Psoas muscle (tissue), 7 donors: ENCODE measurements at regions not wholly inside any gene's neighbourhood (a gene's known extent, or its start where the extent isn't known, plus 50 kb on each side); places are given as distances from the start of the nearest gene placed in this dataset.
"Not testable (repeated sequence)": the region's sequence is repeated elsewhere in the genome, so short reads cannot be mapped to it uniquely, and the experiment has no call there.

ENCODE experiments used
- ATAC-seq, 4 donors: fragments of 200-7000 bp; cut with Tn5 transposase; one replicate each; pipeline ENCODE4 v1.9.1; 2020; ENCODE audit warnings: moderate library complexity in 3 of 4, mild to moderate bottlenecking in 2 of 4
- DNase-seq, 2 donors: peaks; one replicate each; pipeline ENCODE4 v3.0.0-alpha.2; 2020
- H3K27ac ChIP-seq: fragments of 200-600 bp; one replicate; pipeline ENCODE4 v1.8.0; 2022
- H3K27me3 ChIP-seq, 3 donors: fragments of 200-600 bp in 1 of 3; one replicate each; pipeline versions ENCODE4 v1.6.1 to v1.8.0; 2013 to 2022; ENCODE audit warnings: low read length in 2 of 3, mild to moderate bottlenecking in 2 of 3, moderate library complexity in 1 of 3; ENCODE audit not compliant: insufficient read depth in 3 of 3
- H3K36me3 ChIP-seq, 2 donors: fragments of 200-600 bp in 1 of 2; one replicate each; pipeline versions ENCODE4 v1.6.1 to v1.8.0; 2013 to 2022; ENCODE audit warnings: low read depth in 1 of 2, mild to moderate bottlenecking in 1 of 2, moderate library complexity in 1 of 2; ENCODE audit not compliant: insufficient read depth in 1 of 2
- H3K4me1 ChIP-seq: fragments of 200-600 bp; one replicate; pipeline ENCODE4 v1.8.0; 2022
- H3K4me3 ChIP-seq: fragments of 200-600 bp; one replicate; pipeline ENCODE4 v1.8.0; 2022; ENCODE audit warnings: mild to moderate bottlenecking
- H3K9me3 ChIP-seq: fragments of 200-600 bp; one replicate; pipeline ENCODE4 v1.8.0; 2022
- WGBS, 3 donors: extraction: QIAGEN DNeasy Blood & Tissue Kit; methylation state at CpG; one replicate each; pipeline versions ENCODE4 v1.1.6 to v1.1.7; 2013; 5-methylcytosine and 5-hydroxymethylcytosine counted together
- intact Hi-C, 2 donors: fragments of 100-400 bp; cut with DNase I; formaldehyde crosslinking; loops; one replicate each; pipeline versions ENCODE4 v1.11.0 to v1.14.2; 2022
- TF ChIP-seq, protein P1 (sequence below): fragments of 200-600 bp; IDR thresholded peaks from one replicate; pipeline ENCODE4 v1.8.0; 2022; ENCODE audit warnings: antibody characterized with exemption
- donor health status: healthy with polysubstance abuse.
- donor health status: DM: no; HTN: no; CAD: no; lungs with moderate emphysema.
- donor health status: Bipolar disorder and iron deficiency.
- donor health status: healthy.
- donor health status: DM: yes; HTN: yes; CAD: no.
- donor health status: DM: no; HTN: no; CAD: no.
- donor health status: DM: yes; HTN: yes; CAD: no.

DNA sequence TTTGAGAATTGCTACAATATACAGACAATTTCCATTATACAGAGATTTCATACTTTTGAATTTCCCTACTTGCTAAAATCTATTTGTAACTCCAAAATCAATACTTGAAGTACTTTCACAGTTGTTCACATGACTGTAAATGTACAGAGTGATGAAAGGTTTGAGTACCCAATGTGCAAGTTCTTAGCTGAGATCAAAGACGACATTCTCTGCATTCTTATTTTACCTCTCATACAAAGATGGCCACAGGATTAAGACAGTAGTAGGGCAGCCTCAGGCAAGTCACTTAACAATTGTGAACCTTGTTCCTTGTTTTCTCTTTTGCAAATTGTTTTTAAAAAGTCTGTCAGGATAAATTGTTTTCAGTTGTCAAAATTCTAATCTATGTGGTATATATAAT, 255.9 kb upstream of the KITLG start:
- Histone ChIP-seq H3K36me3 (no peaks in the 10 kb centered on the region), H3K4me1 (no peaks in the 10 kb centered on the region), H3K27ac (no peak overlapping the region), H3K27me3 (peaks cover 0 to 4% (median 0%) of the 10 kb centered on the region in 3 donors), H3K9me3 (no peaks in the 10 kb centered on the region), H3K4me3 (no peak overlapping the region)
- TF ChIP-seq, protein P1, sequence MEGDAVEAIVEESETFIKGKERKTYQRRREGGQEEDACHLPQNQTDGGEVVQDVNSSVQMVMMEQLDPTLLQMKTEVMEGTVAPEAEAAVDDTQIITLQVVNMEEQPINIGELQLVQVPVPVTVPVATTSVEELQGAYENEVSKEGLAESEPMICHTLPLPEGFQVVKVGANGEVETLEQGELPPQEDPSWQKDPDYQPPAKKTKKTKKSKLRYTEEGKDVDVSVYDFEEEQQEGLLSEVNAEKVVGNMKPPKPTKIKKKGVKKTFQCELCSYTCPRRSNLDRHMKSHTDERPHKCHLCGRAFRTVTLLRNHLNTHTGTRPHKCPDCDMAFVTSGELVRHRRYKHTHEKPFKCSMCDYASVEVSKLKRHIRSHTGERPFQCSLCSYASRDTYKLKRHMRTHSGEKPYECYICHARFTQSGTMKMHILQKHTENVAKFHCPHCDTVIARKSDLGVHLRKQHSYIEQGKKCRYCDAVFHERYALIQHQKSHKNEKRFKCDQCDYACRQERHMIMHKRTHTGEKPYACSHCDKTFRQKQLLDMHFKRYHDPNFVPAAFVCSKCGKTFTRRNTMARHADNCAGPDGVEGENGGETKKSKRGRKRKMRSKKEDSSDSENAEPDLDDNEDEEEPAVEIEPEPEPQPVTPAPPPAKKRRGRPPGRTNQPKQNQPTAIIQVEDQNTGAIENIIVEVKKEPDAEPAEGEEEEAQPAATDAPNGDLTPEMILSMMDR: no peak
- intact Hi-C loops: no loop called here
- WGBS, 3 donors: 81 to 90% (median 85%) methylated on average over 1 of the region's 1 CpG
- no peak for DNase-seq
- ATAC-seq: no peak

DNA sequence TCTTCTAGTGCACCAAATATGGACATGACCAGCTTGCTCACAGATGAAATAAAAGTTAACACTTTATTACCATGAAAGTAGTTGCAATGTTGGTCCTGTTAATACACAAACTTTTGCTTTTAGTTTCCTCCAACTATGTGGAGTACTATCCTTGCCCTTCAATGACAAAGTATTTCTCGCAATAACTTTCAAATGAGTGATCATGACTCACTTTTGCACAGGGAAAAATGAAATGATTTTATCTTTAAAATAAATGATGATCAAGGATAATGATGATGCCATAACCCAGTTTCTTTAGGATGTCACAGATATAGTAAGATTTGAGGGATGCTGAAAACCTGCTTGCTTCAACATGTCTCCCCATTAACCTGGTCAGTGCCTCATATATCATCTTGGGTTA, 254.0 kb upstream of the KITLG start:
- Histone ChIP-seq H3K4me1 (no peaks in the 10 kb centered on the region), H3K27me3 (no peaks in the 10 kb centered on the region), H3K27ac (no peak overlapping the region), H3K36me3 (no peaks in the 10 kb centered on the region), H3K9me3 (no peaks in the 10 kb centered on the region), H3K4me3 (no peak overlapping the region)
- TF ChIP-seq, protein P1: no peak
- intact Hi-C loops: no loop called here
- WGBS, 3 donors: 82 to 93% (median 88%) methylated on average over 1 of the region's 1 CpG
- DNase-seq (no peak), ATAC-seq (no peak)

DNA sequence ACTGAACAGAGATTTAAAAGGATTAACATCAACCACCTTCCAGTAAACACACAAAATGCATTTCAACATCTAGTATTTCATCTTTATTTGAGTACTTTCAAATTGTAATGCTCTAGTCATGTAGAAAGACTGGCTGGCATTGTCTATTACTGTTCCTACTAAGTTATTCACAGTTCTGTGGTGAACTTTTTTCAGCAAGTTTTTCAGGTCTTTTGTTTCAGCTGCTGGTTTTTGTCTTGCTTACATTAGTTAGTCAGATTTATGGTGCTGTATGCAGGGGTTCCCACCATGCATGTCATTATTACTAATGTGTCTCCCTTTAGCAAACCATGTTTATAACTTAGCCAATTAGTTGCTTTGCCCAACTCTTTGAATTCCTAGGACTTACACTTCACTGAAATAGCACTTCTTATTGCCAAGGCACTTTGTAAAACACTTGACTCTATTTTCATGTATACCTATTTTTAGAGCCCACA, 253.4 kb upstream of the KITLG start:
- TF ChIP-seq, protein P1: no peak
- no peaks in the 10 kb centered on the region for H3K4me1 ChIP-seq
- H3K27me3 ChIP-seq: no peaks in the 10 kb centered on the region
- H3K36me3 ChIP-seq: no peaks in the 10 kb centered on the region
- intact Hi-C loops: no loop called here
- no peak overlapping the region for H3K27ac ChIP-seq
- H3K4me3 ChIP-seq: no peak overlapping the region
- DNase-seq: no peak
- ATAC-seq: no peak
- H3K9me3 ChIP-seq: no peaks in the 10 kb centered on the region

DNA sequence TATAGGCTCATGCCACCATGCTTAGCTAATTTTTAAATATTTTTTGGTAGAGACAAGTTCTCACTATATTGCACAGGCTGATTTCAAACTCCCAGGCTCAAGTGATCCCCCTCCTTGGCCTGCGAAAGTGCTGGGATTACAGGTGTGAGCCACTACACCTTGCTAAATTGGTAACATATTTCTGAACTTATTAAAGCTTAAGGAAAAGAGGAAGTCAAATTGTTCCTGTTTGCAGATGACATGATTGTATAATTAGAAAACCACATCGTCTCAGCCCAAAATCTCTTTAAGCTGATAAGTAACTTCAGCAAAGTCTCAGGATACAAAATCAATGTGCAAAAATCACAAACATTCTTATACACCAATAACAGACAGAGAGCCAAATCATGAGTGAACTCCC, 248.3 kb upstream of the KITLG start:
- WGBS, 3 donors: 80 to 87% (median 86%) methylated on average over 2 of the region's 2 CpGs
- ATAC-seq, H3K36me3 ChIP-seq, H3K4me3 ChIP-seq, H3K4me1 ChIP-seq, H3K27me3 ChIP-seq, H3K27ac ChIP-seq, intact Hi-C loops, DNase-seq, H3K9me3 ChIP-seq: not testable (repeated sequence)

DNA sequence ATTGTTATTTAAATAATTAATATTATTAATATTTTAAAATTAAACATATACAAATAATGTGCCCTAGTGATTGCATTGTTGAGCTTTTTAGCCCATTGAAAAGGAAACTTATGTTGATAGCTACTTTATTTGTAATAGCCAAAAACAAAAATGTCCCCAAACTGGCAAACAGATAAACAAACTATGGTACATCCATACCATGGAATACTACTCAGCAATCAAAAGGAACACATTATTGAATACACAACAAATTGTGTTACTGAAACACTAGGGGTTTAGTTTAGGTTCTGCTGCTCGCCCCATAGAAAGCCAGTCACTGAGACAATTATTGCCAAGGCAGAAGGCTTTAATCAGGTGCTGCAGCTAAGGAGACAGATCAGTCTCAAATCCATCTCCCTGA, 239.7 kb upstream of the KITLG start:
- Histone ChIP-seq H3K9me3 (no peaks in the 10 kb centered on the region), H3K4me1 (no peaks in the 10 kb centered on the region), H3K36me3 (no peaks in the 10 kb centered on the region), H3K27me3 (no peaks in the 10 kb centered on the region), H3K4me3 (no peak overlapping the region), H3K27ac (no peak overlapping the region)
- WGBS, 3 donors: 83% methylated on average over 1 of the region's 1 CpG
- ATAC-seq (no peak), DNase-seq (no peak)
- intact Hi-C loops: no loop called here
- TF ChIP-seq, protein P1: no peak
